ELR (cell line): ENCODE measurements at regions not wholly inside any gene's neighbourhood (a gene's known extent, or its start where the extent isn't known, plus 50 kb on each side); places are given as distances from the start of the nearest gene placed in this dataset.
"Not testable (repeated sequence)": the region's sequence is repeated elsewhere in the genome, so short reads cannot be mapped to it uniquely, and the experiment has no call there.

Source experiments
- DNase-seq: peaks from one replicate; pipeline ENCODE4 v3.0.0-alpha.2; 2015; ENCODE audit warnings: low read depth

DNA sequence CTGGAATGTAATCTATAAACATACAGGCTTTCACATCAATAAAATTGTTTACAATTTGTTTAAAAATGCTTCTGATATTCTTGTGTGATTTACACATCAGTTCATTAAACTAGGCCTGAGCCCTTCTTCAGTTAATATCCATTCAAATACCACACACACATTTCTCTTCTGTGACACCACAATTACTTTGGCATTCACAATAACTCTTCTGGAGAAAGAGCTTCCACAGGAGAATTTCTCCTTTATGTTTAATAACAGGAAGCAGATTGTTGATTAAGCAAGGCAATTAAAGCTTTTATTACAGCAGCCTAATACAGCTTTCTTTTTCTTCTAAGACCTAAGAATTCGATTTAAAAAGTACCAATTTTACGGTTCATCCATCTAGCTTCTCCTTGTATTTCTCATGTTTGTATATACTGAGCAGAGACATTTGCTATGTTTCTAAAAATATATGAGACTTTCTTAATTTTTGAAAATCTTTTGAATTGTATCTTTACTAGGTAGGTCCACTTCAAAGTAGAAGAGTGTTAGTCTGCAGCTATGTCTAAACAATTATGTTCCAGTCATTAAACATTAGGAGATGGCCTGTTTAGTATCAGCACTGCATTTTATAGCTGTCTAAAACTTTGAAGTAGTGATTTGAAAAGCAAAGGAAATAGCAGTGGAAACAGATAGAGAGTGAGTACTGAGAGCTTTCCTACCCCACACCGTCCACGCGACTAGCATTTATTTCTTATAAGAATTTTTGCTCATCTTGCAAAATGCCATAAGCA is 511.1 kb upstream of the UBE2E2 start:
- no peak for DNase-seq

DNA sequence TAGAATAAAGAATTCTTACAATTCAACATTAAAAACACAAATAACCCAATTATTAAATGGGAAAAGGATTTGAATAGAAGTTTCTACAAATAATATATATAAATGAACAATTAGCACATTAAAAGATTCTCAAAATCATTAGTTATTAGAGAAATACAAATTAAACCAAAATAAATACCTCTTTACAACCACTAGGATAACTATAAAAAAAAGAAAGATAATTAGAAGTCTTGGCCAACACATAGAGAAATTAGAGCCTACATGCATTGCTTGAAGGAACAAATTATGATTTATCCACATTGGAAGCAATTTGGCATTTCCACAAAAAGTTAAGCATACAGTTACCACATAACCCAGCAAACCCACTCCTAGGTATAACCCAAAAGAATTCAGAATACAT is 502.3 kb upstream of the UBE2E2 start:
- DNase-seq = no peak

DNA sequence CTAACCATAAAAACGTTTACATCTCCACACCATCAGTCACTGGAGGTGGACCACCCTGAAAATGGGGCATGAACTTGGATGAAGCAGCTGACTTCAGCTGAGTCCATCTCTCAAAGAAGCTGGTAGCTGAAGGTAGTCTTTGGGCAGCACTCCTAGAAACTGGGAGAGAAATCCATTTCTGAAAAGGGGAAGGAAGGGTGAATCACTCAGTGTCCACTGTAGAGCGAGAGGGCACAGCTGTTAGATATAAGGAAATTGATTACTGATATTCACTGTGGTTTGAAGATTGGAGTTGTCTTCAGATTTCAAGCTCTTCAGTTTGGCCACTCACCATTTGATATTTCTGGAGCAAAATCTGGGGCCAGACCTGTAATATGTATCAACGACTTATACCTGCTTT is 499.0 kb upstream of the UBE2E2 start:
- no peak for DNase-seq

DNA sequence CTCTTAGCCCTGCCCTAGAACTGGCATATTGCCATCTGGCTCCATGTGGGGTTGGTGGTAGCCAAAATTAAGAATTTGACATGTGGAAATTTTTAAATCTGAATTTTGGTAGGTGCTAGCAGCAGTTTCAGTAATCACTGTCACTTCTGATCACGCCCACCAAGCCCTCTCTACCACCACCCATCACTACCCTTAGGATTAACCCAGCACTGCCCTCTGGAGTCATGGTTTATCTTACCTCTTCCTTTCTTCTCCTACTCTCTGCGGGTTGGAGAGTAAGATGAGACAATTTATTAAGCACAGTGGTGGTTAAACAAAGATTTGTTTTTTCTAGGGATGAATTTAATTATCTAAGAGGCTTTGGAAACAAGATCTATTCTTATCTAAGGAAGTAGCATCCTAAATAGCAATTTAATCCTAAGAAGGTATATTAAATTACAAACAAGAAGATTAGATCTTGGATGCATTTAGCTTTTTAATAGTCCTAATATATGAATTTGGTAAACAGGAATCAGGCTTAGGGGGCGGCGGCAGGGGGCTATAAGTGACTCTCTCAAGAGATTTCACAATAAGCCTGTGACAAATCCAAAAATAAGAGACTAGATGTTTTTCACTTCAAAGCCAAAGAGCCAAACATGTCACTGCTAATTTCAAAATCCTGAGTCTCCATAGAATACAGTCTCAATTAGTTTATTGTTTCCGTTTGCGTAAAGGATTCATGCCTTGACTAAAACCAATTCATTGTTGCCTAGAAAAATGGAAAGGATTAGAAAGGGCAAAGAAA is 498.4 kb upstream of the UBE2E2 start:
- DNase-seq = no peak

DNA sequence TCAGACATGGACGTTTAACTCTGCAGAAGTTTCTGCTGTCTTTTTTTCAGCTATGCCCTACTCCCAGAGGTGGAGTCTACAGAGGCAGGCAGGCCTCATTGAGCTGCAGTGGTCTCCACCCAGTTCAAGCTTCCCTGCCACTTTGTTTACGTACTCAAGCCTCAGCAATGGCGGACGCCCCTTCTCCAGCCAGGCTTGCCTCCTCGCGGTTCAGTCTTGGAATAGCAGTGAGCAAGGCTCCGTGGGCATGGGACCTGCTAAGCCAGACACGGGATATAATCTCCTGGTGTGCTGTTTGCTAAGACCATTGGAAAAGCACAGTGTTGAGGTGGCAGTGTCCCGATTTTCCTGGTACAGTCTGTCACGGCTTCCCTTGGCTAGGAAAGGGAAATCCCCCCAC is 496.2 kb upstream of the UBE2E2 start:
- not testable (repeated sequence) for DNase-seq

DNA sequence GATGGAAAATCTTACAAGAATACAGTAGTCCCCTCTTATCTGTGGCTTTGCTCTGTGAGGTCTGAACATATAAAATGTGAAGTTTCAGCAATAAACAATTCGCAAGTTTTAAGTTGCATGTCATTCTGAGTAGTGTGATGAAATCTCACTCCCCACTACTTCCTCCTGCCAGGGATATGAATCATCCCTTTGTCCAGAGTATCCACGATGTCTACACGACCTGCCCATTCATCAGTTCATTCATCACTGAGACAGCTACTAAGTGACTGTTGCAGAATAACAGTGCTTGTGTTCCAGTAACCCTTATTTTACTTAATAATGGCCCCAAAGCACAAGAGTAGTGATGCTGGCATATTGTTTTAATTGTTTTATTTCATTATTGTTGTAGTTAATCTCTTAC is 489.2 kb upstream of the UBE2E2 start:
- DNase-seq = peak; percentile 55

DNA sequence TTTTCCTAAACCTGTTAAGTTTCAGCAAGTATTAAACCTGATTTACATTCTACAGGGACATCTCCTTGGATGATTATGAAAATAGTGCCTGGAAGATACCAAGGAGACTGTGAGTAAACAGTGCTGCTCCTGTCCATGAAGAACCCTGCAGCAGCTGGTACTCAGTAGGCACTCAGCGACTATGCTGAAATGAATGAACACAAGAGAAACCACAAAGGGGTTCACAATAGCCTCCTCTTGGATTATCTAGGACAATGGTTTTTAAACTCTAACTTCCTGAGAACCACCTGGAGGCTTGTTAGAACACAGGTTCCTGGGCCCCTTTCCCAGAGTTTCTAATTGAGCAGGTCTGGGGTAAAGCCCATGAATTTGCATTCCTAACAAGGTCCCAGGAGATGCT is 488.4 kb upstream of the UBE2E2 start:
- no peak for DNase-seq

DNA sequence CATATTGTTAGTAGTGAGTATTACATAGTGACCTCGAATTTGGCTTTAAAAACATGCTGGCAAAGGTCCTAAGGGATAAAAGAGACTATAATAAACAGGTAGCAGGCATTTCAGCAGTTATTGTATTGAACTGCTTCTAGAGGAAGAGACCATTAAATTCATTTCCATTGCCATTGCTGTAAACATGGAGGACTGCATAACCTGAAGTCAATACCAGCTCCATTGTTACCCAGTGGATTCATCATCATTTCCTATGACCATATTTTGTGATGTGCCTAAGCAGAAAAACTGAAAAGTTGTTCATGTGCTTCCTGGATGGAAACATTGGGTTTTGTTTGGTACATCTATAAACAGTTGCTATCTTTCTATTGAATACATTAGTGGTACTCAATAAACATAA is 482.5 kb upstream of the UBE2E2 start:
- no peak for DNase-seq

DNA sequence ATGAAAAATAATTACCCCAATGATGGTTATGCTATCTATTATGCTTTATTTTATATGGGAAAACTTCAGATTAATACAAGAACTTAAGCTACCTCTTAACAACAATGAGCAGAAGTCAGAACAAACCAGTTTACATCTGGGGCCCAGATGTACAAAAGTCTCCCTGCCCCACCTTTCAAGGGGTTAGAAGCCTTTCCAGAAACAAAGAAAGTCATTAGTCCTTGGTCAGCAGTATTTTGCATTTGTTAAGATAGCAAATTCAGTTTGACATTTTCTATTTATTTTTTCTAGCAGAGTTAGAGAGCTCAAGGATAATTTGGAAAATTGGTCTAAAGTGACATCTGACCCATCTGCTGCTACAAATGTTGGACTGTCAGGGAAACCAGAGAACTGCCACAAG is 478.7 kb upstream of the UBE2E2 start:
- no peak for DNase-seq

DNA sequence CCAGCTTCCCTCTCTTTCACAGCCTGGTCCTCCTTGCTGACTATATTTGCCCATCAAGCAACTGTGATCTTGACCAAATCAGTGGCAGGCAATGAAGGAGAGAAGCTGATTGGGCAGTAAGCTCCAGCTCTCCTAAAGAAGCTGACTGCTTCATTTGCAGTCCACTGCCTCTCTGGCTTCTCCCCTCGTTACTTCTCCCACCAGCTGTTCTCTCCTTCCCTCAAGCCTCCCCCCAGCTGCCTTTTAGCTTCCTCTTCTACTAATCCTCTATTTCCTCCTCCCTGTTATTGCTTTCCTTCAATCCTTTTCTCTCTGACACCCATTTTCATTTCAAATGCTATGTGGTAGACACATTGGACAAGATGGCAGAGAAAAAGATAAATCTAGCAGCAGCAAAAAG is 474.7 kb upstream of the UBE2E2 start:
- no peak for DNase-seq

DNA sequence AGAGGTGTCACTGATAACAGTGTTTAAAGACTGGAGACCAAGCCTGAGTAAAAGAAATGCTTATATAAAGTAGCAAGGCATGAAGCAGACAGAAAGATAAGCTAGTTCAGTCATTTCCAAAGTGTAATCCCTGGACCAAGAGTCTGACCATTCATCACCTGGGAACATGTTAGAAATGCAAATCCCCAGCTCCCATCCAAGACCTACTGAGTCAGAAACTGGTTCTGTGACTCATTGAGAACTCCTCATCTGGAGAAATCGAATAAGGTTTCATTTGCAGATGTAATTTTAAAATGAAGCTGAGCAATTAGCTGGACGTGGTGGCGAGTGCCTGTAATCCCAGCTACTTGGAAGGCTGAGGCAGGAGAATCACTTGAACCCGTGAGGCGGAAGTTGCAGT is 473.9 kb upstream of the UBE2E2 start:
- no peak for DNase-seq

DNA sequence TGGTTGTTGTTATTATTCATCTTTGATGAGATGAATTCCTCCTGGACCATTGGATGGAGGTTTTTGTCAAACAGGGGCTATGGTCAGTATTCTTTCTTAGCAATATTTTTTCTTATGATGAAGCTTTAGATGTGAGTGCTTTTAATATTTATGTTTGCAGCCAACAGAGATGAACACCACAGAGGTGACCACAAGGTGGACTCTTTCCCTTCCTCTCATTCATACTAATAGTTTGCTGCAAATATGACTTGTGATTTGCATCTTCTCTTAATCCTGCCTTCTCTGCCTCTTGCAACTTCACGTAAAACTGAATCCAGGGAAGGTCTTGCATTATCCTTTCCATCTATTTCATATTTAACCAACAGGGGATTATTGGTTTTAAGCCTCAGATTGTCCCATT is 473.1 kb upstream of the UBE2E2 start:
- peak; percentile 3 for DNase-seq

DNA sequence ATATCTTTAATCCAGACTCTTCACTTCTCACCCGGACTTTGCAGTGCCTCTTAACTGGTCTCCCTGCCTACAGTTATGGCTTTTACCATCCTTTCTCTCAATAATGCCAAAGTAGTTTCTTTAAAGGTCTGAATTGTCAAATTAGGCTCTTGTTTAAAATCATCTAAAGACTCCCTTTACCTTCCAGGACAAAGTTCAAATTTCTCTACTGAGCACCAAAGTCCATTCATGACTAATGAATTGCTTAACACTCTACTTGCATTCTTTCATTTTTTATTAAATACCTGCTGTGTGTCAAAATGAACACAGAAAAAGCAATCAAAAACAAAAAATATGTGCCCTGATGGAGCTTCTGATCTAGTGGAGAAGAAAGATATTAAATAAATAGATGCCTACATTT is 472.4 kb upstream of the UBE2E2 start:
- DNase-seq = no peak

DNA sequence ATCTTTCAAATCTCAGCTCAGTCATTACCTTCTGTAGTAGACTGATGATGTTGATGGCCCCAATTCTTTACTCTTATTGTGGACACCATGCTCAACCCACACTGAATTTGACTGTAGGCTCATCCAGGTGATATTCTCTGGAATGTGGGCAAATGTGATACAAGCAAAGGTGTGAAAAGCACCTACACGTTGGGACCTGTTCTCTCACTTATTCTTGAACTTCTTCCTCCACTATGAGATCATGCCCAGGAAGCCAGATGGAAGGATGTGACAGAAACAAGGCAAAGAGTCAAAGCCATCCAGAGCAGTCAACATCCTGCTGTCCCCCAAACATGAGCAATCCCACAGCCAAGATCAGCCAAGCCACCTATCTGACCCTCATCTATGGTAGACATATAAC is 471.2 kb upstream of the UBE2E2 start:
- no peak for DNase-seq

DNA sequence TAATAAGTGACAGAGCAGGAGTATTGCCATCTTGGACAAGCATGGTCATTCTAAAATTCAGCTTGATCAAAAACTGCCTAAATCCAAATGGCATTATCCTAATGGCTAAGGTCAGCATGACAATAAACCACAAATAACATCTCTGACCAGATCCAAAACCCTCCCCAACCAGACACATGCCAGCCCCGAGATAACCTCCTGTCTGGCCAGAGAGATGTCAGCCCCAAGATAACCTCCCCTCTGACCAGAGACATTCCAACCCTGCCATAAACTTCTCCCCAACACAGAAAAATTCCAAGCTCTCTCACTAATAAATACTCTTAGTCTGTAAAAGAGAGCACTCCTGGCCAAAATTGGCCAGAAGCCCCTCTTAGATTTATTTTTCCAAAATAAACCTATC is 470.5 kb upstream of the UBE2E2 start:
- DNase-seq = no peak

DNA sequence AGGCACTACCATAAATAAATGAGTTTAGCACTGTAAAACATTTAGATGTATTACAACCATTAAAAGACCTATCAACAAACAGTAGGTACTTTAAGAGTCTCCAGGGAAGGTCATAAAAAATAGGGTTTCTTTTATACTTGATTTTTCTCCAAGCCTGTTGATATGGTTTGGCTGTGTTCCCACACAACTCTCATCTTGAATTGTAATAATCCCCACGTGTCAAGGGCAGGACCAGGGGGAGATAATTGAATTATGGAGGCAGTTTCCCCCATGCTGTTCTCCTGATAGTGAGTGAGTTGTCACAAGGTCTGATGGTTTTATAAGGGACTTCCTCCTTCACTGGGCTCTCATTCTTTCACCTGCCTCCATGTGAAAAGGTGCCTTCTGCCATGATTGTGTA is 468.9 kb upstream of the UBE2E2 start:
- no peak for DNase-seq

DNA sequence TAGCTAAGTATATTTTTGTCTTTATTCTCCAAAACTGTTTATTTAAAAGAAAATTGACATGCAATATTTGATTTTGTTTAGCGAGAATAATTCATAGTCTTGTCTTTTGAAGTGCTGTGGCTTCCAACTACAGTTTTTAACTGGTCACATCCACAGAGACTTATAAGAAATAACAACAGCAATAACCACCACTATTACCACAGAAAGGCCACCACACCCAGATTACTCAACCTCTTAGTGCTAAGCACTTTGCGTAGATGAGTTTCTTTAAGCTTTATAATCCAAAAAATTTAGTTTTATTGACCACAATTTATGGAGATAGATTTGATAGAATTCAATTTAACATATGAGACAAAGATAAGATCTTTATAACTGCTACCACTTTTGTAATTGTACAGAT is 468.4 kb upstream of the UBE2E2 start:
- DNase-seq = no peak

DNA sequence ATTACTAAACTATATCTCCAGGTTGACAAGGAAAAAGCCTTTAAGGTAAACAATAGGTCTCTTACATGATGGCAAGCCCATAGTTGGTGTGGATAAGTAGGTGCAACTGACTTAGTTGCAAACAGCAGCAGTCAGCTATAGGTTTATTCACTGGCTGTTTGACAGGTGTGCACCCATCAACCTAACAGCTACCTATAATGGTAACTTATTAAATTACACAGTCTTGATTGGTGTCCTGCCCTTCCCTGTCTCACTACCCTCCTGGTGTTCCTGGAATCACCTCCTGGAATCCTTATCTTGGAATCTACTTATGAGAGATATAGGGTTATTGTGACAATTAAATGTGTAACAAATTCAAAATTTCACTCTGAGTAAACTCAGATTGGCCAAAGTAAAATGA is 467.8 kb upstream of the UBE2E2 start:
- DNase-seq = no peak

DNA sequence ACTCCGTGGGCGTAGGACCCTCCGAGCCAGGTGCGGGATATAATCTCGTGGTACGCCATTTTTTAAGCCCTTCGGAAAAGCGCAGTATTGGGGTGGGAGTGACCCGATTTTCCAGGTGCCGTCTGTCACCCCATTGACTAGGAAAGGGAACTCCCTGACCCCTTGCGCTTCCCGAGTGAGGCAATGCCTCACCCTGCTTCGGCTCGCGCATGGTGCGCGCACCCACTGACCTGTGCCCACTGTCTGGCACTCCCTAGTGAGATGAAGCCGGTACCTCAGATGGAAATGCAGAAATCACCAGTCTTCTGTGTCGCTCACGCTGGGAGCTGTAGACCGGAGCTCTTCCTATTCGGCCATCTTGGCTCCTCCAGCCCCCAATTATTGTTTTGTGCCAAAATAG is 459.7 kb upstream of the UBE2E2 start:
- DNase-seq = not testable (repeated sequence)

DNA sequence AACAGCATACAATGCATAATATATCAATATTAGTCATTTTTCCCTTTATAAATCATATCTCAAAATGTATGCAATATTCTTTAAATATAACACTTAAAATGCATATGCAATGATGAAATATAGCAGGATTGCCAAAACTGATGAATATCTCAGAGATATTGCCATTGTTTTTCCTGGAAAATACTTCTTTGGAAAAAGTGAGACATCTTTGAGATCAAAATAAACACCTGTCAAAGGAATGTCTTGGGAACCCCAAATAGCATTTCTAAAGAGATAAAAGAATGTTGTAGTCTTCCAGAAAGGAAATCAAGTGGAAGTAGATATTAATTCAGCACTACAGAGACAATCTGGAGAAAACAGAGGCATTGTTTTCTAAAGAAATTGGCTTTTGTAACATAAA is 457.8 kb upstream of the UBE2E2 start:
- DNase-seq = no peak

DNA sequence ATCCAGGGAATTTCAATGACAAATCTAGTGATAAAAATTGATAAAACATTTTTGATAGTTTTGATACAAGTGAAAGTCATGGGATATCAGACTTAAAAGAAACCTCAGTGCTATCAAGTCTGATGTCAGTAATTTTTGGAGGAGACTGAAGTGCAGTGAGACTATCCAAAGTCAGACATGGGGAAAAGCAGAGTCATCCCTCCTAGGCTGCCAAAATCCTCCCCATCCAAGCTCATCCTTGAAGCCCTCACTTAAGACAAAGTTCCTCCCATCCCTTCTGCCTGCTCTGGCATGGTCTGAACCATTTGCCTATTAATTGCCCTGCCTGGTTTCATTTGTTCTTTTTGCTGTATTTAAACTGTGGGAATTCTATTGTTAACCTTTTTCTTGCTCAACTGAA is 456.9 kb upstream of the UBE2E2 start:
- DNase-seq = no peak

DNA sequence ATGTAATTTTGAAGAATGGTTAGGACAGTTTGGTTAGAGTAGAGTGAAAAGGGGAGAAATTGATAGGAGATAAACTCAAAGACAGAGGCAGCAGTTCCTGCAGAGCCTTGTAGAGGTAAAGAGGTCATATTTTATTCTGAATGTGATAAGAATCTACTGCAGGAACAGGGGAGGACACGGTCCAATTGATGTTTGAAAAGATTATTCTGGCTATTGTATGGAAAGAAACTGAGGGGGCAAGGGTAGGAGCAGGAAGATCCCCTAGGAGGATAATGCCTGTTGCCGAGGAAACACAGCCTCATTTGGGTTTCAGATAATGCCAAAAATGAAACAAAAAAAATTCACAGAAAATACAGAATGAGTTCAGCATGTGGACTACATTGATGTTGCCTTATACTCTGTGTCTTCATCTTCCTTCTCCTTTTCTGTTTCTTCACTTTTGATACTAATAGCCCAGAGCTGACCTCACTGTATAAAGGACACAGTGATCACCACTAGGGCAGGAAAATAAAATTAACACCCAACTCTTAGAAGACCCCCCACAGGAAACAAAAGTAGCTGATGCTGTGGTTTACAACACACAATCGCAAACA is 454.6 kb upstream of the UBE2E2 start:
- DNase-seq = no peak

DNA sequence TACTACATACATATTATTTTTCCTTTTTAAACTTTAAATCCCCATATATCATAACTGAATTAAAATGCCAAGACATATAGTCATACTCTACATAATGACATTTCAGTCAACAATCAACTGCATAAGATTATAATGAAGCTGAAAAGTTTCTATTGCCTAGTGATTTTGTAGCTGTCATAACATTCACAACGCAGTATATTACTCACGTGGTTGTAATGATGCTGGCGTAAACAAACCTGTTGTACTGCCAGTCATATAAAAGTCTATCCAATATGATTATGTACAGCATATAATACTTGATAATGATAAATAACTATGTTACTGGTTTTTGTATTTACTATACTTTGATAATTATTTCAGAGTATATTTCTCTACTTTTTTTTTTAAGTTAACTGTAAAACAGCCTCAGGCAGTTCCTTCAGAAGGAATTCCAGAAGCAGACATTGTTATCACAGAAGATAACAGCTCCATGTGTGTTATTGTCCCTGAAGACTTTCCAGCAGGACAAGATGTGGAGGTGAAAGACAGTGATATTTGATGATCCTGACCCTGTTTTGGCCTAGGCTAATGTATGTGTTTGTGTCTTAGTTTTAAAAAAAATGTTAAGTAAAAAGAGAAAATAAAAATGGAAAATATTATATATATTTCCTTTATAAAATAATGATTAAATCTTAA is 443.4 kb upstream of the UBE2E2 start:
- DNase-seq = no peak
